ENCODE measurements at regions not wholly inside any gene's neighbourhood (a gene's known extent, or its start where the extent isn't known, plus 50 kb on each side); places are given as distances from the start of the nearest gene placed in this dataset.

DNA sequence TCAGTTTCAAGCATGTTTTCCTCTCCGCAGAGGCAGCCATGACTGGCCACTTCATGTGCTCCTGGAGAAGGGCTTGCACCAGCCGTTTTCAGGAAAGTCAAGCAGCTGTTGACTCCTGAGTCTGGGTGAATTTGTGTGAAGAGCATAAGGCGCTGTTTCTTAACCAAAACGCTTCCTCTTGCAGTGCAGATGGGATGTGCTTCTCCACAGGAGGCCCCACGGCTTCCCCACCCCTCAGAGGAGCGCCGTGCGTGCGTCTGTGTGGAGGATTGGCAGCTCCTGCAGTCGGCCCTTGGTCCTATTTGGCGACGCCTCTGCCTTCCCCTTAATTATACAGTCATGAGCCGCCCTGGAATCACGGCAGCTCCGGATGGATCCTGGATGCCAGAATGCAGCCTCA lies 54.1 kb upstream of the B3GAT1 start:
- no peak for DNase-seq (ENCODE audit: low spot score)
- TF ChIP-seq, protein P1, sequence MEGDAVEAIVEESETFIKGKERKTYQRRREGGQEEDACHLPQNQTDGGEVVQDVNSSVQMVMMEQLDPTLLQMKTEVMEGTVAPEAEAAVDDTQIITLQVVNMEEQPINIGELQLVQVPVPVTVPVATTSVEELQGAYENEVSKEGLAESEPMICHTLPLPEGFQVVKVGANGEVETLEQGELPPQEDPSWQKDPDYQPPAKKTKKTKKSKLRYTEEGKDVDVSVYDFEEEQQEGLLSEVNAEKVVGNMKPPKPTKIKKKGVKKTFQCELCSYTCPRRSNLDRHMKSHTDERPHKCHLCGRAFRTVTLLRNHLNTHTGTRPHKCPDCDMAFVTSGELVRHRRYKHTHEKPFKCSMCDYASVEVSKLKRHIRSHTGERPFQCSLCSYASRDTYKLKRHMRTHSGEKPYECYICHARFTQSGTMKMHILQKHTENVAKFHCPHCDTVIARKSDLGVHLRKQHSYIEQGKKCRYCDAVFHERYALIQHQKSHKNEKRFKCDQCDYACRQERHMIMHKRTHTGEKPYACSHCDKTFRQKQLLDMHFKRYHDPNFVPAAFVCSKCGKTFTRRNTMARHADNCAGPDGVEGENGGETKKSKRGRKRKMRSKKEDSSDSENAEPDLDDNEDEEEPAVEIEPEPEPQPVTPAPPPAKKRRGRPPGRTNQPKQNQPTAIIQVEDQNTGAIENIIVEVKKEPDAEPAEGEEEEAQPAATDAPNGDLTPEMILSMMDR (IDR thresholded peaks at IDR 0.05; ENCODE audit: borderline replicate concordance, control extremely low read depth, extremely low read depth, insufficient read depth, missing control alignments) = no peak
- in situ Hi-C loops (cut with MboI; ENCODE audit: low sequenced_read_pairs, unreplicated experiment) = no loop called here

DNA sequence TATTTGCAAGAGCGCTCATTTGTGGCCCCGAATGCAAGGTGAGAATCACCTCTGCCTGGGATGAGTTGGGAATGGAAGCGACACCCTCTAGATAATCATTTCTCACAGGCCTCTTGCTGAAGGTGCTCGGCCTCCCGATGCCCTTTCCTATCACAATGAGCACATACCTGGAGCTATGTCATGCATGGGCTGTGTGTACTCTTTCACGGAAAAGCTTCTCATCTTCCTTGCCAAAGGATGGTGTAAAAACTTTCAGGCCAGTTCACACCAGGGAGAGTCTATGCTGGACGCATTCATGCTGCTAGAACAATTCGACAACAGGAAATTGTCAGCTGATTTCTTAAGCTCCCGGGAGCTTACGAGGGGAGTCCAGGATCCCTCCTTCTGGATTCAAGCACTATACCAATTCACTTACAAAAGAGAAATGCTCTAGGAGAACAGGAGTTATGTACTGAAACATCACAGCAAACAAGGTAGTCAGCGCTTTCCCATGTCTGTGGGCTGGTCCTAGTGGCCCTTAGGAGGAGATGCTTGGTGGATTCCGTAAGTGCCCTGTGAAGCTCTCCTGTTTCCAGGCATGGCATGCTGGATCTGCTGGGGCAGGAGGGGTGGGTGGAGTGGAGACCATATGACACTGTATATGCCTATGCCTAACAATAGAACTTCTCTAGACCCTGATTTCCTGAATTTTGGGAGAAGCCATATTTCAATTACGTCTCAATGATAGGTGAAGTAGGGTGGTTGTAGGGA lies 53.1 kb upstream of the B3GAT1 start:
- in situ Hi-C loops (cut with MboI; ENCODE audit: low sequenced_read_pairs, unreplicated experiment) = no loop called here
- TF ChIP-seq, protein P1 (IDR thresholded peaks at IDR 0.05; ENCODE audit: borderline replicate concordance, control extremely low read depth, extremely low read depth, insufficient read depth, missing control alignments) = no peak
- DNase-seq (ENCODE audit: low spot score) = no peak

DNA sequence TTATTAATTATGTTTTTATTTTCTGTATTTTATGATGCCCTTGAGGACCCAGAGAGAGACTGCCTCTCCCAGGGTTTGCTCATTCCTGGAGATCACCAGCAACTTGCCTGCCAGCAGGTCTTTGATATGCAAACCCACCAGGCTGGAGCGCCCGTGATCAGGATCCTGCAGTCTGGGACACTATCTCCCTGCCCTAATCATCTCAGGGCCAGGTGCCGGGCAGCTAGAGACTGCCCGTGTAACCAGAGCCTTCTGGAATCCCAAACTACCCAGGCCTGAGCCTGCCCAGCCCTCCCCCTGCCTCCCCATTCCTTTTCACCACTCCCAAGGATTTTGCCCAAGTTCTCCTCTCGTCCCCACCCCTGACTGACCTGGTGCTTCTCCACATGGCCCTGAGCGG lies 52.2 kb upstream of the B3GAT1 start:
- in situ Hi-C loops (cut with MboI; ENCODE audit: low sequenced_read_pairs, unreplicated experiment) = no loop called here
- no peak for DNase-seq (ENCODE audit: low spot score)
- TF ChIP-seq, protein P1 (IDR thresholded peaks at IDR 0.05; ENCODE audit: borderline replicate concordance, control extremely low read depth, extremely low read depth, insufficient read depth, missing control alignments) = no peak

DNA sequence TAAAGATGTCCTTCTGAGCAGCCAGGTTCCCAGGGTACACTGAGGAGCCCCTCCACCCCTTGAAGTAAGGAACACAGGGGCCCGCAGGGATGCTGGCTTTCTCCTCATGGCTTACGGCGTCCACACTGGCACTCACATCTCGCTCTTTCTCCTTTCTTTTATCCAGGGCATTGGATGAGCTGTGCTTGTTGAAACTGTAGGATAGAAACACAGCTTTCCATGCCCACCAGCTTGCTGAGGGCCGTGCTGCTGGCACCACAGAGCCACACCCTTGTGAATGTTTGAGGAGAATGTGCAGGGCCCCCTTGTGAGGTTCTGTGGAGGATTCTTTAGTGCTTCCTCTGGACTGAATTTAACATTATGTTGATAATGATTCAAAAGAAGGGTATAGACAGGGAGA lies 51.7 kb upstream of the B3GAT1 start:
- in situ Hi-C loops (cut with MboI; ENCODE audit: low sequenced_read_pairs, unreplicated experiment) = no loop called here
- no peak for DNase-seq (ENCODE audit: low spot score)
- TF ChIP-seq, protein P1 (IDR thresholded peaks at IDR 0.05; ENCODE audit: borderline replicate concordance, control extremely low read depth, extremely low read depth, insufficient read depth, missing control alignments) = no peak

All from GM13976 (cell line).